PC-3 (cell line): ENCODE measurements at regions not wholly inside any gene's neighbourhood (a gene's known extent, or its start where the extent isn't known, plus 50 kb on each side); places are given as distances from the start of the nearest gene placed in this dataset.

Experiments used
- CTCF ChIP-seq: fragments of 300-600 bp; sonication (generic); conservative IDR thresholded peaks from 2 replicates; pipeline ENCODE4 v1.5.1; 2017; ENCODE audit warnings: antibody characterized with exemption, low read depth, mild to moderate bottlenecking, low read length
- EZH2phosphoT487 ChIP-seq: fragments of 300-600 bp; sonication (generic); IDR thresholded peaks from 2 replicates; pipeline ENCODE4 v1.6.1; 2018; ENCODE audit warnings: mild to moderate bottlenecking, antibody characterized with exemption, low read length, borderline replicate concordance

- no peak for TF ChIP-seq CTCF
- TF ChIP-seq EZH2phosphoT487 = no peak
Measured at GRCh38 chr13:111956261-111957151, 110.4 kb upstream of the SOX1 start.
